Epithelial cell of esophagus (primary cell): ENCODE measurements at regions not wholly inside any gene's neighbourhood (a gene's known extent, or its start where the extent isn't known, plus 50 kb on each side); places are given as distances from the start of the nearest gene placed in this dataset.
A peak's percentile ranks its signal among the peaks of the same experiment; 100 is the strongest.
"Not testable (repeated sequence)": the region's sequence is repeated elsewhere in the genome, so short reads cannot be mapped to it uniquely, and the experiment has no call there.

Experiments
- DNase-seq: peaks from one replicate; pipeline ENCODE4 v3.0.0; 2010; ENCODE audit warnings: low read depth
- H3K4me3 ChIP-seq: 2 replicates; pipeline ENCODE4 v1.5.1; 2011; ENCODE audit warnings: mild to moderate bottlenecking, low read length, control low read depth
- TF ChIP-seq, protein P1 (sequence below): IDR thresholded peaks from 2 replicates; pipeline ENCODE4 v1.5.1; 2011; ENCODE audit warnings: low read depth, mild to moderate bottlenecking, low read length, control low read depth, inconsistent platforms; ENCODE audit not compliant: insufficient read depth; ENCODE audit errors: missing control alignments

GRCh38 chr13:48879432-48879831, 96.3 kb upstream of the FNDC3A start:
- H3K4me3 ChIP-seq, result no peak overlapping the region
- TF ChIP-seq, protein P1, sequence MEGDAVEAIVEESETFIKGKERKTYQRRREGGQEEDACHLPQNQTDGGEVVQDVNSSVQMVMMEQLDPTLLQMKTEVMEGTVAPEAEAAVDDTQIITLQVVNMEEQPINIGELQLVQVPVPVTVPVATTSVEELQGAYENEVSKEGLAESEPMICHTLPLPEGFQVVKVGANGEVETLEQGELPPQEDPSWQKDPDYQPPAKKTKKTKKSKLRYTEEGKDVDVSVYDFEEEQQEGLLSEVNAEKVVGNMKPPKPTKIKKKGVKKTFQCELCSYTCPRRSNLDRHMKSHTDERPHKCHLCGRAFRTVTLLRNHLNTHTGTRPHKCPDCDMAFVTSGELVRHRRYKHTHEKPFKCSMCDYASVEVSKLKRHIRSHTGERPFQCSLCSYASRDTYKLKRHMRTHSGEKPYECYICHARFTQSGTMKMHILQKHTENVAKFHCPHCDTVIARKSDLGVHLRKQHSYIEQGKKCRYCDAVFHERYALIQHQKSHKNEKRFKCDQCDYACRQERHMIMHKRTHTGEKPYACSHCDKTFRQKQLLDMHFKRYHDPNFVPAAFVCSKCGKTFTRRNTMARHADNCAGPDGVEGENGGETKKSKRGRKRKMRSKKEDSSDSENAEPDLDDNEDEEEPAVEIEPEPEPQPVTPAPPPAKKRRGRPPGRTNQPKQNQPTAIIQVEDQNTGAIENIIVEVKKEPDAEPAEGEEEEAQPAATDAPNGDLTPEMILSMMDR, result no peak
- DNase-seq, result no peak

DNA sequence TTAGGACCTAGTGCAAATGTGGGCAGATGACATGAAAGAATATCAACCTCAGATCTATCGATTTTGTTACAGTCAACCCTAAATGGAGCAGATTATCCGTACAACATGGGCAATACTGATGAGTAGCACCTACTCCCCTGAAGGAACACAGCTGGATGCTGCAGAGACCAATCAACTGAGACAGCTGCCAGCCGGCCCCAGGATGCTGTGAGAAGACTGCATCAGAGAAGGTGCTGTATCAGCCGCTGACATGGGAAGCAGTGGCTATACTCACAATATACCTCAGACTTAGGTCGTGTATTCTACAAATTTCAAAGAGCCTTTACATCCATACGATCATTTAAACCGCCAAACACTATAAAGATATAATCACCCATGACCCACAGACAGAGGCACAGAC, 95.9 kb upstream of the FNDC3A start:
- TF ChIP-seq, protein P1, result no peak
- no peak overlapping the region for H3K4me3 ChIP-seq
- no peak for DNase-seq

GRCh38 chr13:48883786-48884185, 91.9 kb upstream of the FNDC3A start:
- DNase-seq, H3K4me3 ChIP-seq: not testable (repeated sequence)

DNA sequence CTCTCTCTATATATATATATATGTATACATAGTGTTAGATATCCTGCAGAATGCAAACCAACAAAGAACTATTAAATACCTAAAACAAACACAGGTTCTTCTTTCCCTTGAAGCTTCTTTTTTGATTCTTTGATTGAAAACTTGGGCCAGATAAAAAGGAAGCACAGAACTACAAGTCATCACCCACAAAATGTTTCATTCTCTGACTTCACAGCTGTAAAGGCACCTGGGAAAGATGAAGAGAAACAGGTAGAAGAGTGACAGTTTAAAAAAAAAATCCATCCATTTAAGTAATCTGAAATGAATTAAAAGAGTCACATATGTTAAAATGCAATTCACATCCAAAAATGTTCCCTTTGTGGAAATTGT, 90.7 kb upstream of the FNDC3A start:
- H3K4me3 ChIP-seq, result no peak overlapping the region
- TF ChIP-seq, protein P1, result no peak
- DNase-seq, result no peak

- TF ChIP-seq, protein P1, result no peak
- DNase-seq, result no peak
- H3K4me3 ChIP-seq, result no peak overlapping the region
Observed at GRCh38 chr13:48888613-48889012, 87.1 kb upstream of the FNDC3A start.

DNA sequence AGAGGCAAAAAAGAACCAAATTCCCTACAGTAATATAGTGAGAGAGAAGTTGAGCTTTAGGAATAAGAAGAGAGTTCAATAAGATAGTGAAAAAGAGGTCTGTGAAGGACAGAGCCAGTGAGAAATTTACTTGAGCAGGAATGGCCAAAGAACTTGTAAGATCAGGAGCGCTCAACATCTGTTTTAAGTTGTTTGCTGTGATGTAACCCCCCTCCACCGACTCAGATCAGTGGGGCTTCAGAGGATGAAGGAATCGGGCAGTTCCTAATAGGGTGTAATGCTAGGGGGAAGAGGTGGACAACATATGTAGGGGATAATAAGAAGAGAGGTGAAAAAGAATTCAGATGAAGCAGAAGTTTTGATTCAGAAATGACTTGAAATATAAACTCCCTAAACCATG, 85.3 kb upstream of the FNDC3A start:
- TF ChIP-seq, protein P1, result no peak
- no peak for DNase-seq
- no peak overlapping the region for H3K4me3 ChIP-seq

DNA sequence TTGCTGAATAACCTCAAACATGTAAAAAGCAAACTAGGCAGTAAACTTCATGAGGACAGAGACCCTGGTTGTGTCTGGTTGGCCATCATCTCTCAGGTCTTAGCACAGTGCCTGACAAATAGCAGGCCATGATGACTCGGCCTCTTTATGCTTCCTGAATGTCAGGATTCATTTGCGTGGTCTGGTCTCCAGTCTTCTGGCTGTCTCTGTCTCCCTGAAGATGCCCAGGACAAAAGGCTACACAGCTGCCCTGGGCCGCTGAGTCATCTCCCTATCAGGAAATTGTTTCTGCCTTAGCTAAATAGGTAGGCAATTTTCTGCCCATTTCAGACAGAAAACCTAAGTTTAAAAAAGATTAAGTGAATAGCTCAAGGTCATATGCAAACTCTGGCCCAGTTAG, 84.1 kb upstream of the FNDC3A start:
- TF ChIP-seq, protein P1, result no peak
- no peak overlapping the region for H3K4me3 ChIP-seq
- DNase-seq, result peak; percentile 77
